22Rv1 (cell line): ENCODE measurements at regions not wholly inside any gene's neighbourhood (a gene's known extent, or its start where the extent isn't known, plus 50 kb on each side); places are given as distances from the start of the nearest gene placed in this dataset.
"Not testable (repeated sequence)": the region's sequence is repeated elsewhere in the genome, so short reads cannot be mapped to it uniquely, and the experiment has no call there.

Experiments
- ZFX ChIP-seq: fragments of 450-650 bp; IDR thresholded peaks from 2 replicates; pipeline ENCODE4 v1.6.1; 2017; ENCODE audit warnings: antibody characterized with exemption, borderline replicate concordance
- TF ChIP-seq, protein P1 (sequence below): fragments of 450-650 bp; IDR thresholded peaks from 2 replicates; pipeline ENCODE4 v1.5.1; 2017; ENCODE audit warnings: mild to moderate bottlenecking

DNA sequence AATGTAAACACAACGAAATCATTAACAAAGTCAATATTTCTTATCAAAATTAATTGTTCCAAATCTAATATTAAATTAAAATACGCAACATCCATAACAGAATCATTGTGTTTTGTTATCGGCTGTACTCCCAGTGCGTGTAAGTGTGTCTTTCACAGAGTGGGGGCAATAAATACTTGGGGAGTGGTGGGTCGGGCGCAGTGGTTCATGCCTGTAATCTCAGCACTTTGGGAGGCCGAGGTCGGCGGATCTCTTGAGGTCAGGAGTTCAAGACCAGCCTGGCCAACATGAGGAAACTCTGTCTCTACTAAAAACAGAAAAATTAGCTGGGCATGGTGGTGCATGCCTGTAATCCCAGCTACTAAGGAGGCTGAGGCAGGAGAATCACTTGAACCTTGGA is 893.6 kb upstream of the SLITRK1 start:
- TF ChIP-seq, protein P1, sequence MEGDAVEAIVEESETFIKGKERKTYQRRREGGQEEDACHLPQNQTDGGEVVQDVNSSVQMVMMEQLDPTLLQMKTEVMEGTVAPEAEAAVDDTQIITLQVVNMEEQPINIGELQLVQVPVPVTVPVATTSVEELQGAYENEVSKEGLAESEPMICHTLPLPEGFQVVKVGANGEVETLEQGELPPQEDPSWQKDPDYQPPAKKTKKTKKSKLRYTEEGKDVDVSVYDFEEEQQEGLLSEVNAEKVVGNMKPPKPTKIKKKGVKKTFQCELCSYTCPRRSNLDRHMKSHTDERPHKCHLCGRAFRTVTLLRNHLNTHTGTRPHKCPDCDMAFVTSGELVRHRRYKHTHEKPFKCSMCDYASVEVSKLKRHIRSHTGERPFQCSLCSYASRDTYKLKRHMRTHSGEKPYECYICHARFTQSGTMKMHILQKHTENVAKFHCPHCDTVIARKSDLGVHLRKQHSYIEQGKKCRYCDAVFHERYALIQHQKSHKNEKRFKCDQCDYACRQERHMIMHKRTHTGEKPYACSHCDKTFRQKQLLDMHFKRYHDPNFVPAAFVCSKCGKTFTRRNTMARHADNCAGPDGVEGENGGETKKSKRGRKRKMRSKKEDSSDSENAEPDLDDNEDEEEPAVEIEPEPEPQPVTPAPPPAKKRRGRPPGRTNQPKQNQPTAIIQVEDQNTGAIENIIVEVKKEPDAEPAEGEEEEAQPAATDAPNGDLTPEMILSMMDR = not testable (repeated sequence)
- not testable (repeated sequence) for TF ChIP-seq ZFX
